ENCODE measurements at regions not wholly inside any gene's neighbourhood (a gene's known extent, or its start where the extent isn't known, plus 50 kb on each side); places are given as distances from the start of the nearest gene placed in this dataset.
"Not testable (repeated sequence)": the region's sequence is repeated elsewhere in the genome, so short reads cannot be mapped to it uniquely, and the experiment has no call there.

GRCh38 chr4:131609039-131609438, 1540.1 kb upstream of the PCDH10 start:
- DNase-seq, result no peak

- DNase-seq, result not testable (repeated sequence)
Measured at GRCh38 chr4:131610517-131610916, 1538.6 kb upstream of the PCDH10 start.

- DNase-seq, result no peak
Measured at GRCh38 chr4:131613086-131613823, 1535.8 kb upstream of the PCDH10 start.

- DNase-seq, result no peak
Measured at GRCh38 chr4:131613824-131614216, 1535.3 kb upstream of the PCDH10 start.

GRCh38 chr4:131632877-131633276, 1516.2 kb upstream of the PCDH10 start:
- no peak for DNase-seq

- DNase-seq, result no peak
Measured at GRCh38 chr4:131635191-131635590, 1513.9 kb upstream of the PCDH10 start.

GRCh38 chr4:131638781-131639180, 1510.3 kb upstream of the PCDH10 start:
- DNase-seq, result no peak

GRCh38 chr4:131644619-131645018, 1504.5 kb upstream of the PCDH10 start:
- no peak for DNase-seq

GRCh38 chr4:131649227-131649626, 1499.9 kb upstream of the PCDH10 start:
- DNase-seq, result no peak

GRCh38 chr4:131650951-131651350, 1498.1 kb upstream of the PCDH10 start:
- DNase-seq, result no peak

GRCh38 chr4:131683314-131683713, 1465.8 kb upstream of the PCDH10 start:
- not testable (repeated sequence) for DNase-seq

GRCh38 chr4:131721883-131722282, 1427.2 kb upstream of the PCDH10 start:
- no peak for DNase-seq

- not testable (repeated sequence) for DNase-seq
Measured at GRCh38 chr4:131723069-131723468, 1426.0 kb upstream of the PCDH10 start.

- peak; percentile 84 for DNase-seq
Measured at GRCh38 chr4:131724847-131725246, 1424.2 kb upstream of the PCDH10 start.

GRCh38 chr4:131725521-131725920, 1423.6 kb upstream of the PCDH10 start:
- not testable (repeated sequence) for DNase-seq

- not testable (repeated sequence) for DNase-seq
Measured at GRCh38 chr4:131726940-131727339, 1422.2 kb upstream of the PCDH10 start.

- not testable (repeated sequence) for DNase-seq
Measured at GRCh38 chr4:131727418-131727817, 1421.7 kb upstream of the PCDH10 start.

- DNase-seq, result not testable (repeated sequence)
Measured at GRCh38 chr4:131729205-131729604, 1419.9 kb upstream of the PCDH10 start.

GRCh38 chr4:131729716-131730398, 1419.2 kb upstream of the PCDH10 start:
- not testable (repeated sequence) for DNase-seq

- not testable (repeated sequence) for DNase-seq
Measured at GRCh38 chr4:131730574-131730973, 1418.5 kb upstream of the PCDH10 start.

GRCh38 chr4:131732034-131732630, 1417.0 kb upstream of the PCDH10 start:
- not testable (repeated sequence) for DNase-seq

- DNase-seq, result not testable (repeated sequence)
Measured at GRCh38 chr4:131734321-131734720, 1414.8 kb upstream of the PCDH10 start.

GRCh38 chr4:131734851-131735385, 1414.2 kb upstream of the PCDH10 start:
- not testable (repeated sequence) for DNase-seq

GRCh38 chr4:131738991-131739390, 1410.1 kb upstream of the PCDH10 start:
- DNase-seq, result not testable (repeated sequence)

Data from NCI-H146 (cell line).